GM18505 (cell line): ENCODE measurements at regions not wholly inside any gene's neighbourhood (a gene's known extent, or its start where the extent isn't known, plus 50 kb on each side); places are given as distances from the start of the nearest gene placed in this dataset.
"Not testable (repeated sequence)": the region's sequence is repeated elsewhere in the genome, so short reads cannot be mapped to it uniquely, and the experiment has no call there.

Experiments used
- ATAC-seq: cut with Tn5 transposase; IDR thresholded peaks from one replicate; pipeline ENCODE4 v1.9.1; 2021; ENCODE audit not compliant: unreplicated experiment
- POLR2A ChIP-seq: IDR thresholded peaks from 4 replicates; pipeline ENCODE4 v1.6.1; 2011; ENCODE audit warnings: borderline replicate concordance; ENCODE audit not compliant: insufficient read depth, insufficient read length; ENCODE audit errors: extremely low read depth

- no peak for TF ChIP-seq POLR2A
- no peak for ATAC-seq
These were observed 1176.9 kb upstream of the LRRTM1 start for GRCh38 chr2:81481242-81481993.

GRCh38 chr2:81467096-81467495 is 1162.5 kb upstream of the LRRTM1 start:
- no peak for ATAC-seq
- TF ChIP-seq POLR2A, result no peak

- no peak for TF ChIP-seq POLR2A
- ATAC-seq, result no peak
These were observed 1157.9 kb upstream of the LRRTM1 start for GRCh38 chr2:81462420-81462819.

GRCh38 chr2:81445176-81445575 is 1140.6 kb upstream of the LRRTM1 start:
- ATAC-seq, result no peak
- no peak for TF ChIP-seq POLR2A

GRCh38 chr2:81437456-81438000 is 1133.0 kb upstream of the LRRTM1 start:
- no peak for ATAC-seq
- TF ChIP-seq POLR2A, result no peak

- no peak for ATAC-seq
These were observed 1131.7 kb upstream of the LRRTM1 start for GRCh38 chr2:81436256-81436655.

GRCh38 chr2:81412681-81413080 is 1108.1 kb upstream of the LRRTM1 start:
- ATAC-seq, result no peak
- TF ChIP-seq POLR2A, result no peak

More at GRCh38 chr2:81436256-81436655, 1131.7 kb upstream of the LRRTM1 start:
- no peak for TF ChIP-seq POLR2A

- no peak for ATAC-seq
These were observed 1099.0 kb upstream of the LRRTM1 start for GRCh38 chr2:81403508-81403907.

GRCh38 chr2:81396417-81397019 is 1092.0 kb upstream of the LRRTM1 start:
- no peak for ATAC-seq
- no peak for TF ChIP-seq POLR2A

More at GRCh38 chr2:81403508-81403907, 1099.0 kb upstream of the LRRTM1 start:
- no peak for TF ChIP-seq POLR2A

- TF ChIP-seq POLR2A, result no peak
- ATAC-seq, result no peak
These were observed 1091.2 kb upstream of the LRRTM1 start for GRCh38 chr2:81395746-81396145.

- no peak for TF ChIP-seq POLR2A
- no peak for ATAC-seq
These were observed 1084.7 kb upstream of the LRRTM1 start for GRCh38 chr2:81389203-81389602.

GRCh38 chr2:81363800-81364199 is 1059.2 kb upstream of the LRRTM1 start:
- TF ChIP-seq POLR2A, result no peak
- ATAC-seq, result no peak

- not testable (repeated sequence) for ATAC-seq
These were observed 1057.9 kb upstream of the LRRTM1 start for GRCh38 chr2:81362468-81362867.

GRCh38 chr2:81355436-81355835 is 1050.9 kb upstream of the LRRTM1 start:
- TF ChIP-seq POLR2A, result no peak
- no peak for ATAC-seq

- no peak for TF ChIP-seq POLR2A
- no peak for ATAC-seq
These were observed 1029.5 kb upstream of the LRRTM1 start for GRCh38 chr2:81334046-81334445.

GRCh38 chr2:81328968-81329367 is 1024.4 kb upstream of the LRRTM1 start:
- ATAC-seq, result no peak
- no peak for TF ChIP-seq POLR2A
